ENCODE measurements at regions not wholly inside any gene's neighbourhood (a gene's known extent, or its start where the extent isn't known, plus 50 kb on each side); places are given as distances from the start of the nearest gene placed in this dataset.

GRCh38 chr2:81839780-81840179 is 1535.2 kb upstream of the LRRTM1 start:
- H3K36me3 ChIP-seq (ENCODE audit: control insufficient read depth, insufficient read depth, low read length) = no peaks in the 10 kb centered on the region
- H3K4me1 ChIP-seq (ENCODE audit: control insufficient read depth, extremely low read depth, insufficient read depth, low read length) = no peaks in the 10 kb centered on the region
- no peaks in the 10 kb centered on the region for H3K9me3 ChIP-seq (ENCODE audit: control insufficient read depth, insufficient read depth, low read depth, low read length)
- no peak overlapping the region for H3K27ac ChIP-seq (ENCODE audit: insufficient read depth, low read length)
- no peak for TF ChIP-seq CTCF (conservative IDR thresholded peaks at IDR 0.05 in 1 of 2, IDR thresholded peaks at IDR 0.05 in 1 of 2; ENCODE audit: low read depth in 1 of 2, low read length in 2 of 2)
- TF ChIP-seq EZH2 (IDR thresholded peaks at IDR 0.05; ENCODE audit: low read length, missing control alignments) = no peak
- H3K9ac ChIP-seq (ENCODE audit: insufficient read depth, low read length) = no peak overlapping the region
- DNase-seq (ENCODE audit: low read depth in 2 of 2) = no peak
- H2AFZ ChIP-seq (ENCODE audit: low read length) = no peak overlapping the region
- H4K20me1 ChIP-seq (ENCODE audit: control insufficient read depth, extremely low read depth, insufficient read depth, low read length) = no peaks in the 10 kb centered on the region
- no peak overlapping the region for H3K4me3 ChIP-seq (replicated peaks in 1 of 4; ENCODE audit: control extremely low read depth in 1 of 4, insufficient read depth in 1 of 4, low read depth in 3 of 4, low read length in 4 of 4)
- no peak overlapping the region for H3K4me2 ChIP-seq (ENCODE audit: extremely low read depth, insufficient read depth, low read length)
- no peaks in the 10 kb centered on the region for H3K79me2 ChIP-seq (ENCODE audit: control insufficient read depth, insufficient read depth, low read length)
- H3K27me3 ChIP-seq (ENCODE audit: control insufficient read depth, insufficient read depth, low read length) = no peaks in the 10 kb centered on the region

- H3K27me3 ChIP-seq (ENCODE audit: control insufficient read depth, insufficient read depth, low read length) = no peaks in the 10 kb centered on the region
- no peak overlapping the region for H3K4me3 ChIP-seq (replicated peaks in 1 of 4; ENCODE audit: control extremely low read depth in 1 of 4, insufficient read depth in 1 of 4, low read depth in 3 of 4, low read length in 4 of 4)
- no peaks in the 10 kb centered on the region for H3K79me2 ChIP-seq (ENCODE audit: control insufficient read depth, insufficient read depth, low read length)
- no peak overlapping the region for H3K9ac ChIP-seq (ENCODE audit: insufficient read depth, low read length)
- no peaks in the 10 kb centered on the region for H4K20me1 ChIP-seq (ENCODE audit: control insufficient read depth, extremely low read depth, insufficient read depth, low read length)
- no peaks in the 10 kb centered on the region for H3K4me1 ChIP-seq (ENCODE audit: control insufficient read depth, extremely low read depth, insufficient read depth, low read length)
- H3K9me3 ChIP-seq (ENCODE audit: control insufficient read depth, insufficient read depth, low read depth, low read length) = no peaks in the 10 kb centered on the region
- DNase-seq (ENCODE audit: low read depth in 2 of 2) = peak; percentile 2 to 54
- no peaks in the 10 kb centered on the region for H3K36me3 ChIP-seq (ENCODE audit: control insufficient read depth, insufficient read depth, low read length)
- H2AFZ ChIP-seq (ENCODE audit: low read length) = no peak overlapping the region
- no peak overlapping the region for H3K4me2 ChIP-seq (ENCODE audit: extremely low read depth, insufficient read depth, low read length)
- no peak for TF ChIP-seq CTCF (conservative IDR thresholded peaks at IDR 0.05 in 1 of 2, IDR thresholded peaks at IDR 0.05 in 1 of 2; ENCODE audit: low read depth in 1 of 2, low read length in 2 of 2)
- TF ChIP-seq EZH2 (IDR thresholded peaks at IDR 0.05; ENCODE audit: low read length, missing control alignments) = no peak
- no peak overlapping the region for H3K27ac ChIP-seq (ENCODE audit: insufficient read depth, low read length)
Observed at GRCh38 chr2:81835321-81836000, 1530.9 kb upstream of the LRRTM1 start.

- H3K4me3 ChIP-seq (replicated peaks in 1 of 4; ENCODE audit: control extremely low read depth in 1 of 4, insufficient read depth in 1 of 4, low read depth in 3 of 4, low read length in 4 of 4) = no peak overlapping the region
- no peaks in the 10 kb centered on the region for H3K79me2 ChIP-seq (ENCODE audit: control insufficient read depth, insufficient read depth, low read length)
- H3K4me2 ChIP-seq (ENCODE audit: extremely low read depth, insufficient read depth, low read length) = no peak overlapping the region
- no peak for TF ChIP-seq CTCF (conservative IDR thresholded peaks at IDR 0.05 in 1 of 2, IDR thresholded peaks at IDR 0.05 in 1 of 2; ENCODE audit: low read depth in 1 of 2, low read length in 2 of 2)
- no peak for TF ChIP-seq EZH2 (IDR thresholded peaks at IDR 0.05; ENCODE audit: low read length, missing control alignments)
- H3K9ac ChIP-seq (ENCODE audit: insufficient read depth, low read length) = no peak overlapping the region
- H3K9me3 ChIP-seq (ENCODE audit: control insufficient read depth, insufficient read depth, low read depth, low read length) = no peaks in the 10 kb centered on the region
- H3K27me3 ChIP-seq (ENCODE audit: control insufficient read depth, insufficient read depth, low read length) = no peaks in the 10 kb centered on the region
- H3K27ac ChIP-seq (ENCODE audit: insufficient read depth, low read length) = no peak overlapping the region
- H2AFZ ChIP-seq (ENCODE audit: low read length) = no peak overlapping the region
- H4K20me1 ChIP-seq (ENCODE audit: control insufficient read depth, extremely low read depth, insufficient read depth, low read length) = no peaks in the 10 kb centered on the region
- H3K36me3 ChIP-seq (ENCODE audit: control insufficient read depth, insufficient read depth, low read length) = no peaks in the 10 kb centered on the region
- no peaks in the 10 kb centered on the region for H3K4me1 ChIP-seq (ENCODE audit: control insufficient read depth, extremely low read depth, insufficient read depth, low read length)
- DNase-seq (ENCODE audit: low read depth in 2 of 2) = no peak
Observed at GRCh38 chr2:81786811-81787210, 1482.3 kb upstream of the LRRTM1 start.

Measured in fibroblast of lung (primary cell).